IMR-90 (cell line): ENCODE measurements at regions not wholly inside any gene's neighbourhood (a gene's known extent, or its start where the extent isn't known, plus 50 kb on each side); places are given as distances from the start of the nearest gene placed in this dataset.

Experiments
- ATAC-seq: fragments of 200-7000 bp; cut with Tn5 transposase; 2 replicates; pipeline ENCODE4 v1.9.1; 2020; ENCODE audit warnings: low read depth, mild to moderate bottlenecking, moderate library complexity
- BruUV-seq: library from RNA; stranded (reverse); fragments of 400-500 nt; replicated peaks from 2 replicates; lab custom pipeline; 2021; lab: Mats Ljungman, UMichigan
- CTCF ChIA-PET: fragments of 300-600 bp; formaldehyde crosslinking; extraction: SDS; loops from one replicate; lab custom pipeline; 2021; ENCODE audit warnings: antibody characterized with exemption; lab: Yijun Ruan, JAX
- POLR2A ChIA-PET: fragments of 300-600 bp; sonication (Branson Sonifier 250); formaldehyde crosslinking; loops from one replicate; lab custom pipeline; 2022; ENCODE audit warnings: antibody characterized with exemption; ENCODE audit not compliant: unreplicated experiment; lab: Charles Lee
- DNase-seq: peaks from one replicate; pipeline ENCODE4 v3.0.0; 2013
- H2AFZ ChIP-seq: replicated peaks from 2 replicates; pipeline ENCODE3; 2013; ENCODE audit warnings: low read length, mild to moderate bottlenecking; ENCODE audit not compliant: poor library complexity
- H2AK5ac ChIP-seq: 2 replicates; pipeline ENCODE4 v1.6.1; 2013; ENCODE audit warnings: low read depth, low read length, inconsistent platforms
- H2AK9ac ChIP-seq: replicated peaks from 2 replicates; pipeline ENCODE3; 2013; ENCODE audit warnings: mild to moderate bottlenecking, low read depth, low read length, moderate library complexity; ENCODE audit not compliant: poor library complexity
- H2BK120ac ChIP-seq: 2 replicates; pipeline ENCODE4 v1.6.1; 2013; ENCODE audit warnings: low read depth, low read length, inconsistent platforms
- H2BK15ac ChIP-seq: 3 replicates; pipeline ENCODE4 v1.6.1; 2013; ENCODE audit warnings: low read depth, low read length, inconsistent platforms
- H2BK20ac ChIP-seq: 2 replicates; pipeline ENCODE4 v1.6.1; 2013; ENCODE audit warnings: low read depth, mild to moderate bottlenecking, inconsistent platforms, low read length, moderate library complexity
- H2BK5ac ChIP-seq: 2 replicates; pipeline ENCODE4 v1.6.1; 2013; ENCODE audit warnings: mild to moderate bottlenecking, low read depth, low read length, inconsistent platforms; ENCODE audit not compliant: poor library complexity, severe bottlenecking
- H3K14ac ChIP-seq: replicated peaks from 2 replicates; pipeline ENCODE4 v1.6.1; 2013; ENCODE audit warnings: low read depth, low read length, inconsistent platforms
- H3K18ac ChIP-seq: 2 replicates; pipeline ENCODE4 v1.6.1; 2013; ENCODE audit warnings: low read depth, low read length, control low read depth
- H3K23ac ChIP-seq: 2 replicates; pipeline ENCODE4 v1.6.1; 2013; ENCODE audit warnings: low read depth, low read length, inconsistent platforms
- H3K27ac ChIP-seq: 2 replicates; pipeline ENCODE4 v1.5.1; 2013; ENCODE audit warnings: mild to moderate bottlenecking, control low read depth, low read length; ENCODE audit not compliant: insufficient read depth
- H3K27me3 ChIP-seq: 2 replicates; pipeline ENCODE4 v1.6.1; 2013; ENCODE audit warnings: low read length; ENCODE audit not compliant: control insufficient read depth, insufficient read depth
- H3K36me3 ChIP-seq: 2 replicates; pipeline ENCODE4 v1.6.1; 2013; ENCODE audit warnings: low read length, mixed read lengths; ENCODE audit not compliant: control insufficient read depth, insufficient read depth
- H3K4ac ChIP-seq: 2 replicates; pipeline ENCODE4 v1.6.1; 2013; ENCODE audit warnings: low read depth, low read length, inconsistent platforms
- H3K4me1 ChIP-seq: 2 replicates; pipeline ENCODE4 v1.6.1; 2013; ENCODE audit warnings: low read length, mixed read lengths; ENCODE audit not compliant: control insufficient read depth, insufficient read depth
- H3K4me2 ChIP-seq: 2 replicates; pipeline ENCODE4 v1.6.1; 2013; ENCODE audit warnings: low read depth, mild to moderate bottlenecking, control low read depth, low read length, moderate library complexity
- H3K4me3 ChIP-seq: 2 replicates; pipeline ENCODE4 v1.5.1; 2013; ENCODE audit warnings: low read depth, mild to moderate bottlenecking, control low read depth, low read length, moderate library complexity; ENCODE audit not compliant: insufficient read depth
- H3K56ac ChIP-seq: 2 replicates; pipeline ENCODE4 v1.6.1; 2013; ENCODE audit warnings: low read length, inconsistent platforms; ENCODE audit not compliant: insufficient read depth; ENCODE audit errors: extremely low read depth
- H3K79me1 ChIP-seq, 2 experiments: 2 replicates each; pipeline ENCODE4 v1.6.1; 2013; ENCODE audit warnings: low read length in 2 of 2, inconsistent platforms in 1 of 2, low read depth in 1 of 2
- H3K9ac ChIP-seq: 2 replicates; pipeline ENCODE4 v1.6.1; 2013; ENCODE audit warnings: low read depth, low read length, control low read depth
- H3K9me1 ChIP-seq: 2 replicates; pipeline ENCODE4 v1.6.1; 2013; ENCODE audit warnings: low read length, inconsistent platforms; ENCODE audit not compliant: insufficient read depth
- H3K9me3 ChIP-seq: 2 replicates; pipeline ENCODE4 v1.6.1; 2013; ENCODE audit warnings: low read length; ENCODE audit not compliant: control insufficient read depth, insufficient read depth
- H4K20me1 ChIP-seq: 2 replicates; pipeline ENCODE4 v1.6.1; 2013; ENCODE audit warnings: low read length, inconsistent platforms; ENCODE audit not compliant: insufficient read depth
- H4K5ac ChIP-seq: 2 replicates; pipeline ENCODE4 v1.6.1; 2013; ENCODE audit warnings: mild to moderate bottlenecking, low read depth, low read length, control low read depth
- H4K8ac ChIP-seq, 2 experiments: 2 replicates each; pipeline ENCODE4 v1.6.1; 2013; ENCODE audit warnings: low read depth in 2 of 2, low read length in 2 of 2, control low read depth in 1 of 2, inconsistent platforms in 1 of 2
- H4K91ac ChIP-seq: 2 replicates; pipeline ENCODE4 v1.6.1; 2013; ENCODE audit warnings: low read depth, low read length, inconsistent platforms; ENCODE audit not compliant: insufficient read depth
- BHLHE40 ChIP-seq: fragments of 150-350 bp; IDR thresholded peaks from 2 replicates; pipeline ENCODE4 v1.6.1; 2016; ENCODE audit warnings: mild to moderate bottlenecking, low read depth, low read length
- CEBPB ChIP-seq: IDR thresholded peaks from 2 replicates; pipeline ENCODE4 v1.6.1; 2012; ENCODE audit warnings: low read depth, low read length, improper control_type of control experiment
- CHD1 ChIP-seq: IDR thresholded peaks from 2 replicates; pipeline ENCODE4 v1.6.1; 2012; ENCODE audit warnings: low read depth, low read length, improper control_type of control experiment
- CTCF ChIP-seq: conservative IDR thresholded peaks from 2 replicates; pipeline ENCODE4 v1.5.1; 2012; ENCODE audit warnings: mild to moderate bottlenecking, low read depth, low read length, improper control_type of control experiment
- ELK1 ChIP-seq: fragments of 150-350 bp; IDR thresholded peaks from 2 replicates; pipeline ENCODE4 v1.6.1; 2016; ENCODE audit warnings: low read depth, mild to moderate bottlenecking, low read length, moderate library complexity, borderline replicate concordance
- FOS ChIP-seq: fragments of 150-350 bp; IDR thresholded peaks from 2 replicates; pipeline ENCODE4 v1.6.1; 2016; ENCODE audit warnings: low read depth, low read length
- MAFK ChIP-seq: IDR thresholded peaks from 2 replicates; pipeline ENCODE4 v1.6.1; 2012; ENCODE audit warnings: low read depth, low read length, improper control_type of control experiment
- MAZ ChIP-seq: IDR thresholded peaks from 2 replicates; pipeline ENCODE4 v1.6.1; 2012; ENCODE audit warnings: low read depth, mild to moderate bottlenecking, low read length, improper control_type of control experiment, moderate library complexity, borderline replicate concordance
- MXI1 ChIP-seq: IDR thresholded peaks from 2 replicates; pipeline ENCODE4 v1.6.1; 2012; ENCODE audit warnings: low read depth, mild to moderate bottlenecking, low read length, moderate library complexity, borderline replicate concordance
- NFE2L2 ChIP-seq: fragments of 150-350 bp; IDR thresholded peaks from 2 replicates; pipeline ENCODE4 v1.6.1; 2016; ENCODE audit warnings: low read depth, mild to moderate bottlenecking, low read length
- POLR2A ChIP-seq: IDR thresholded peaks from 2 replicates; pipeline ENCODE4 v1.6.1; 2012; ENCODE audit warnings: mild to moderate bottlenecking, low read depth, low read length
- RAD21 ChIP-seq: IDR thresholded peaks from 2 replicates; pipeline ENCODE4 v1.6.1; 2012; ENCODE audit warnings: low read length, improper control_type of control experiment
- RCOR1 ChIP-seq: IDR thresholded peaks from 2 replicates; pipeline ENCODE4 v1.6.1; 2012; ENCODE audit warnings: mild to moderate bottlenecking, low read length, improper control_type of control experiment; ENCODE audit not compliant: insufficient replicate concordance
- RFX5 ChIP-seq: IDR thresholded peaks from 2 replicates; pipeline ENCODE4 v1.8.0; 2012; ENCODE audit warnings: low read depth, mild to moderate bottlenecking, low read length, moderate library complexity
- SMC3 ChIP-seq: fragments of 150-350 bp; IDR thresholded peaks from 2 replicates; pipeline ENCODE4 v1.6.1; 2016; ENCODE audit warnings: low read depth, mild to moderate bottlenecking, antibody characterized with exemption, low read length, moderate library complexity
- USF2 ChIP-seq: fragments of 150-350 bp; IDR thresholded peaks from 2 replicates; pipeline ENCODE4 v1.6.1; 2017; ENCODE audit warnings: mild to moderate bottlenecking, antibody characterized with exemption, low read length, low read depth
- dilution Hi-C: fragments of 300-500 bp; cut with HindIII; formaldehyde crosslinking; loops from one replicate; pipeline ENCODE4 v1.14.3; 2018; ENCODE audit warnings: low sequenced_read_pairs; ENCODE audit not compliant: unreplicated experiment
- in situ Hi-C: fragments of 300-500 bp; cut with MboI; formaldehyde crosslinking; loops from 3 replicates; pipeline ENCODE4 v1.14.3; 2019; ENCODE audit warnings: low sequenced_read_pairs, inconsistent platforms, mixed read lengths
- intact Hi-C: fragments of 100-400 bp; cut with micrococcal nuclease; formaldehyde crosslinking; loops from 2 replicates; pipeline ENCODE4 v1.10.0; 2022

- H4K8ac ChIP-seq = no peak overlapping the region
- H3K79me1 ChIP-seq = no peaks in the 10 kb centered on the region
- H3K9me3 ChIP-seq = no peaks in the 10 kb centered on the region
- dilution Hi-C loops = no loop called here
- no peak overlapping the region for H3K18ac ChIP-seq
- H2AK5ac ChIP-seq = no peak overlapping the region
- no TSS peak for BruUV-seq
- ATAC-seq = no peak
- no peak overlapping the region for H3K56ac ChIP-seq
- ChIA-PET POLR2A (no interaction called here), CTCF (no interaction called here)
- H2BK20ac ChIP-seq = no peak overlapping the region
- no peak overlapping the region for H3K9ac ChIP-seq
- no peaks in the 10 kb centered on the region for H3K9me1 ChIP-seq
- H2AK9ac ChIP-seq = no peak overlapping the region
- H3K27me3 ChIP-seq = no peaks in the 10 kb centered on the region
- no peak overlapping the region for H2BK5ac ChIP-seq
- no peak overlapping the region for H3K4me3 ChIP-seq
- in situ Hi-C loops = no loop called here
- no peak overlapping the region for H3K4ac ChIP-seq
- intact Hi-C loops = no loop called here
- no peak overlapping the region for H4K91ac ChIP-seq
- no peaks in the 10 kb centered on the region for H3K4me1 ChIP-seq
- no peak overlapping the region for H3K4me2 ChIP-seq
- H3K23ac ChIP-seq = no peak overlapping the region
- no peak overlapping the region for H2BK120ac ChIP-seq
- H3K36me3 ChIP-seq = no peaks in the 10 kb centered on the region
- no peak overlapping the region for H3K14ac ChIP-seq
- no peak for DNase-seq
- H3K27ac ChIP-seq = no peak overlapping the region
- TF ChIP-seq ELK1 (no peak), RAD21 (no peak), MAFK (no peak), POLR2A (no peak), USF2 (no peak), RCOR1 (no peak), NFE2L2 (no peak), BHLHE40 (no peak), CHD1 (no peak), MXI1 (no peak), CTCF (no peak), FOS (no peak), SMC3 (no peak), RFX5 (no peak), MAZ (no peak), CEBPB (no peak)
- no peaks in the 10 kb centered on the region for H4K20me1 ChIP-seq
- no peak overlapping the region for H4K5ac ChIP-seq
- no peak overlapping the region for H2AFZ ChIP-seq
- H2BK15ac ChIP-seq = no peak overlapping the region
Measured at GRCh38 chr18:26778054-26778393, 87.5 kb downstream of the AQP4 start.
